ENCODE measurements at regions not wholly inside any gene's neighbourhood (a gene's known extent, or its start where the extent isn't known, plus 50 kb on each side); places are given as distances from the start of the nearest gene placed in this dataset.

GRCh38 chr6:40973304-40973703 is 65.7 kb downstream of the UNC5CL start:
- no peak for DNase-seq

GRCh38 chr6:40972814-40973213 is 66.2 kb downstream of the UNC5CL start:
- no peak for DNase-seq

- no peak for DNase-seq
Measured at GRCh38 chr6:40972190-40972589, 66.8 kb downstream of the UNC5CL start.

- no peak for DNase-seq
Measured at GRCh38 chr6:40968620-40969164, 70.3 kb downstream of the UNC5CL start.

GRCh38 chr6:40966860-40967259 is 72.2 kb downstream of the UNC5CL start:
- DNase-seq = no peak

- DNase-seq = no peak
Measured at GRCh38 chr6:40965046-40965445, 74.0 kb downstream of the UNC5CL start.

GRCh38 chr6:40963019-40963418 is 76.0 kb downstream of the UNC5CL start:
- DNase-seq = no peak

- no peak for DNase-seq
Measured at GRCh38 chr6:40962241-40962640, 76.8 kb downstream of the UNC5CL start.

GRCh38 chr6:40961831-40962230 is 77.2 kb downstream of the UNC5CL start:
- DNase-seq = no peak

GRCh38 chr6:40960742-40961430 is 78.1 kb downstream of the UNC5CL start:
- no peak for DNase-seq

- DNase-seq = no peak
Measured at GRCh38 chr6:40959781-40960327, 79.2 kb downstream of the UNC5CL start.

GRCh38 chr6:40958738-40959137 is 80.3 kb downstream of the UNC5CL start:
- DNase-seq = no peak

GRCh38 chr6:40957616-40958492 is 81.2 kb downstream of the UNC5CL start:
- no peak for DNase-seq

GRCh38 chr6:40956936-40957335 is 82.1 kb downstream of the UNC5CL start:
- no peak for DNase-seq

GRCh38 chr6:40955178-40955545 is 83.9 kb downstream of the UNC5CL start:
- no peak for DNase-seq

GRCh38 chr6:40954446-40955177 is 84.4 kb downstream of the UNC5CL start:
- no peak for DNase-seq

GRCh38 chr6:40953486-40953885 is 85.5 kb downstream of the UNC5CL start:
- DNase-seq = no peak

- no peak for DNase-seq
Measured at GRCh38 chr6:40950986-40951698, 87.9 kb downstream of the UNC5CL start.

GRCh38 chr6:40948570-40948969 is 90.5 kb downstream of the UNC5CL start:
- DNase-seq = no peak

GRCh38 chr6:40947876-40948526 is 91.0 kb downstream of the UNC5CL start:
- DNase-seq = no peak

GRCh38 chr6:40946738-40947301 is 92.2 kb downstream of the UNC5CL start:
- DNase-seq = no peak

Measured in NCI-H2171 (cell line).